Peyer's patch (tissue), 4 donors: ENCODE measurements at regions not wholly inside any gene's neighbourhood (a gene's known extent, or its start where the extent isn't known, plus 50 kb on each side); places are given as distances from the start of the nearest gene placed in this dataset.

ENCODE experiments used
- DNase-seq, 3 donors: peaks; one replicate each; pipeline ENCODE4 v3.0.0-alpha.2; 2017 to 2019
- H3K27ac ChIP-seq, 4 donors: fragments of 200-600 bp; sonication (generic); one replicate each; pipeline ENCODE4 v1.5.1; 2016 to 2019
- H3K27me3 ChIP-seq, 2 donors: fragments of 200-600 bp; sonication (generic); one replicate each; pipeline ENCODE4 v1.5.1; 2019
- H3K36me3 ChIP-seq, 3 donors: fragments of 200-600 bp; sonication (generic); one replicate each; pipeline ENCODE4 v1.5.1; 2016 to 2019
- H3K4me1 ChIP-seq, 4 donors: fragments of 200-600 bp; sonication (generic); one replicate each; pipeline ENCODE4 v1.5.1; 2016 to 2019
- H3K4me3 ChIP-seq, 4 donors: fragments of 200-600 bp; sonication (generic); 1 replicate in 3 of 4; 2 replicates in 1 of 4; pipeline ENCODE4 v1.5.1; 2016 to 2019; ENCODE audit warnings: mild to moderate bottlenecking in 1 of 4
- H3K9me3 ChIP-seq, 4 donors: fragments of 200-600 bp; sonication (generic); one replicate each; pipeline ENCODE4 v1.5.1; 2016 to 2019; ENCODE audit warnings: mild to moderate bottlenecking in 1 of 4
- CTCF ChIP-seq, 6 experiments: fragments of 450-650 bp in 4 of 6; fragments of 200-600 bp in 2 of 6; sonication (generic) in 1 of 6; IDR thresholded peaks; one replicate each; pipeline ENCODE4 v1.5.1; 2017 to 2019; ENCODE audit warnings: antibody characterized with exemption in 6 of 6, mild to moderate bottlenecking in 3 of 6, moderate library complexity in 1 of 6
- POLR2A ChIP-seq, 2 donors: fragments of 450-650 bp; IDR thresholded peaks; one replicate each; pipeline ENCODE4 v1.5.1; 2017; ENCODE audit warnings: antibody characterized with exemption in 2 of 2, mild to moderate bottlenecking in 2 of 2, moderate library complexity in 2 of 2

- H3K9me3 ChIP-seq = no peaks in the 10 kb centered on the region
- H3K36me3 ChIP-seq = no peaks in the 10 kb centered on the region
- no peak overlapping the region for H3K27ac ChIP-seq
- H3K4me3 ChIP-seq = no peak overlapping the region
- no peaks in the 10 kb centered on the region for H3K4me1 ChIP-seq
- H3K27me3 ChIP-seq = no peaks in the 10 kb centered on the region
- no peak for DNase-seq
- TF ChIP-seq POLR2A (IDR thresholded peaks at IDR 0.05) (no peak), CTCF (IDR thresholded peaks at IDR 0.05) (no peak)
These were observed 309.1 kb downstream of the GXYLT1 start for GRCh38 chr12:41835556-41835955.

DNA sequence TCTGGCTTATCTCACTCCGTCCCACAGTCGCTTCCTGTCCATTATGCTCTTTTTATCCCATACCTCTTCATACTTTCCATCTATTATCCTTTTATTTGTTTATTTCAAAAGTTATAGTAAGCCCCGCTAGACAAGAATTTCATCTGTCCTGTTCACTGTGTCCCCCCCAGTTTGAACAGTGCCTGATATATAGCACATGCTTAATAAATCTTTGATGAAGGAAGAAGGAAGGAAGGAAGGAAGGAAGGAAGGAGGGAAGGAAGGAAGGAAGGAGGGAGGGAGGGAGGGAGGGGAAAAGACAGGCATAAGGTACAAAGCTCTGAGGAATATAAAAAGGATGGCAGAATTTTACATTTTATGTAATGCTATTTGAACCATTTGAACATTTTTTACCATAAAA, 324.7 kb downstream of the GXYLT1 start:
- TF ChIP-seq CTCF (IDR thresholded peaks at IDR 0.05) (no peak), POLR2A (IDR thresholded peaks at IDR 0.05) (no peak)
- no peaks in the 10 kb centered on the region for H3K4me1 ChIP-seq
- H3K36me3 ChIP-seq = no peaks in the 10 kb centered on the region
- H3K9me3 ChIP-seq = no peaks in the 10 kb centered on the region
- H3K4me3 ChIP-seq = no peak overlapping the region
- H3K27me3 ChIP-seq = no peaks in the 10 kb centered on the region
- no peak for DNase-seq
- H3K27ac ChIP-seq = no peak overlapping the region

GRCh38 chr12:41804026-41804425, 340.6 kb downstream of the GXYLT1 start:
- H3K4me3 ChIP-seq = no peak overlapping the region
- H3K27ac ChIP-seq = no peak overlapping the region
- H3K9me3 ChIP-seq = no peaks in the 10 kb centered on the region
- no peak for DNase-seq
- no peak for TF ChIP-seq CTCF (IDR thresholded peaks at IDR 0.05)
- TF ChIP-seq POLR2A (IDR thresholded peaks at IDR 0.05) = no peak
- no peaks in the 10 kb centered on the region for H3K27me3 ChIP-seq
- no peaks in the 10 kb centered on the region for H3K4me1 ChIP-seq
- no peaks in the 10 kb centered on the region for H3K36me3 ChIP-seq

- Histone ChIP-seq H3K36me3 (no peaks in the 10 kb centered on the region), H3K9me3 (no peaks in the 10 kb centered on the region)
These were observed 341.9 kb downstream of the GXYLT1 start for GRCh38 chr12:41802803-41803202.

DNA sequence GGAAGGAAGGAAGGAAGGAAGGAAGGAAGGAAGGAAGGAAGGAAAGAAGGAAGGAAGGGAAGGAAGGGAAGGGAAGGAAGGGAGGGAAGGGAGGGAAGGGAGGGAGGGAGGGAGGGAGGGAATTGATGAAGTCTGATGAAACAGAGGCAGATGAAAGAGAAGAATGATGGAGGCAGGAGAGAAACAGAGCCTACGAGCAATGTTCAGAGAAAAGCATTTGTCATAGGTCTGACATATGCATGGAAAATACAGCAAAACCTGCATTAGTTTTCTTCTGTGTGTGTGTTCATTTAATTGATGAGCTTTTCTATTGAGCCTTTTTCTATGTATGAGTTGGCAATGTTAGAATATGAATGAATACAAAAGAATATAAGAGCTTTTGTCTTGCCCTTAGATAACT, 343.4 kb downstream of the GXYLT1 start:
- H3K4me1 ChIP-seq = no peaks in the 10 kb centered on the region
- no peak overlapping the region for H3K4me3 ChIP-seq
- H3K27me3 ChIP-seq = no peaks in the 10 kb centered on the region
- H3K36me3 ChIP-seq = no peaks in the 10 kb centered on the region
- H3K9me3 ChIP-seq = no peaks in the 10 kb centered on the region
- no peak for DNase-seq
- no peak overlapping the region for H3K27ac ChIP-seq
- TF ChIP-seq POLR2A (IDR thresholded peaks at IDR 0.05) = no peak
- TF ChIP-seq CTCF (IDR thresholded peaks at IDR 0.05) = no peak

More at GRCh38 chr12:41802803-41803202, 341.9 kb downstream of the GXYLT1 start:
- no peak overlapping the region for H3K27ac ChIP-seq
- no peaks in the 10 kb centered on the region for H3K27me3 ChIP-seq
- no peaks in the 10 kb centered on the region for H3K4me1 ChIP-seq
- no peak for DNase-seq
- TF ChIP-seq CTCF (IDR thresholded peaks at IDR 0.05) = no peak
- no peak for TF ChIP-seq POLR2A (IDR thresholded peaks at IDR 0.05)
- H3K4me3 ChIP-seq = no peak overlapping the region

GRCh38 chr12:41799671-41800070, 345.0 kb downstream of the GXYLT1 start:
- Histone ChIP-seq H3K4me1 (no peaks in the 10 kb centered on the region), H3K27ac (no peak overlapping the region), H3K4me3 (no peak overlapping the region), H3K9me3 (no peaks in the 10 kb centered on the region), H3K36me3 (no peaks in the 10 kb centered on the region), H3K27me3 (no peaks in the 10 kb centered on the region)
- no peak for DNase-seq
- TF ChIP-seq CTCF (IDR thresholded peaks at IDR 0.05) (no peak), POLR2A (IDR thresholded peaks at IDR 0.05) (no peak)
